G401 (cell line): ENCODE measurements at regions not wholly inside any gene's neighbourhood (a gene's known extent, or its start where the extent isn't known, plus 50 kb on each side); places are given as distances from the start of the nearest gene placed in this dataset.

Experiments
- DNase-seq: peaks from one replicate; pipeline ENCODE4 v3.0.0-alpha.2; 2015; ENCODE audit warnings: low spot score
- in situ Hi-C: cut with HindIII; loops from 2 replicates; pipeline ENCODE4 v1.10.0; 2016; ENCODE audit warnings: low sequenced_read_pairs, mixed read lengths

DNA sequence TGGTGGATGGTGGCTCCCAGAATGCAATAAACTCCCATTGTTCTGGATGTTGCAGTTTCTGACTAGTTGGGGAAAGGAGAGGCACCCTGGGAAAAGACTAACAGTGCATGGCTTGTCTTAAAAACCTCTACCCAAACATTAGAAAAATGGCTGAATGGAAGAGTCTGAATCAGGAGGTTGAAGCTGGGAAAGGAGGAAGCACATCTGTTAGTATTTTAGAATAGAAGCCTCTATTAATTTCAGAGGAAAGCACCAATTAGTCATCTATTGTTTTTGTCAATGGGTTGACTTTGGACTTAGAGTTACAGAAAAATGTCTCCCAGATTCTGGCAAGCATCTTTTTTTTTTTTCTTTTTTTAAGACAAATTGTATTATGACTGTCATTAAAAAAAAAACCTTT lies 56.1 kb upstream of the ELMO1 start:
- in situ Hi-C loops = no loop called here
- DNase-seq = no peak

DNA sequence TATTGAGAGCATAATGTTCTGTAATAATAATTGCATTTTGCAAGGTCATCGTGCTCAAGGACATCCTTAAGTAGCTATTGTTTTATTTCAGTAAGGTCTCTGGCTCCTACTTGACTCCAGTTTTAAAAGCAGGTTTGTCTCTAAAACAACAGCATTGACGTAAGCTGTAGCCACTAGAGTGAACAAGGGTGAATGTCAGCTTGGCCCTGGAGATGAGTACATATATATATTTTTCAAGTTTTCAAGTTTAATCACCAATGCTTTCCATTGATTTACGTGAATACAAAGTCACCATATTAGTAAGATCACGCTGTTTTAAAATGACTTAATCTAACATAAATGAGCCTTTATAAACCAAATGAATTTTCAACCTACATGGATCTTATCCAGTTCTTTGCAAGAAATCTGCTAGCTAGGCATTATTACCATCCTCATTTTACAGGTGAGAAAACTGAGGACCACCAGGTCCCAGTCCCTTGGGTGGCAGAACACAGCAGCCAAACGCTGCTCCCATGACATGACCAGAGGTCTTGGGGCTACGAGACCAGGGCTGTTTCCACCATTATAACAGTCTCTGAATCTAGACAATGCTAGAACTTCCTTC lies 57.2 kb upstream of the ELMO1 start:
- no peak for DNase-seq
- in situ Hi-C loops = no loop called here

DNA sequence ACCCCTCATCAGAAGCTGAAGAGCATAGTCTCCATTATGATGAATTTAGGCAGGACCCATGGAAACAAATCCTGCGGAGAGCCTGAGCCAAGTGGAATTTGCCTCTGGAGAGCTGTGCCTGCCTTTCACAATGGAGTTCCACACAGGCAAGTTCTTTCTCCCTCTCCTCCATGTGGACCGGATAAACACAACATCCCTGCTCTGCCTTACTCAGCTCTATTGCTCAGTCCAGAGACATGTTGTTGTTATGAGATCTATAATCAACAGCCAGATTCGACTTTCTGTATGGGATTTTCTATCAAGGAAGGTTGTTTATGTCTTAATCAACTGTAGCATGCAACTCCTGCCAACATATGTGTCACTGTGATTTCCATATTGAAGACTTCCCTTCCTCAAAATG lies 59.5 kb upstream of the ELMO1 start:
- in situ Hi-C loops = no loop called here
- no peak for DNase-seq

DNA sequence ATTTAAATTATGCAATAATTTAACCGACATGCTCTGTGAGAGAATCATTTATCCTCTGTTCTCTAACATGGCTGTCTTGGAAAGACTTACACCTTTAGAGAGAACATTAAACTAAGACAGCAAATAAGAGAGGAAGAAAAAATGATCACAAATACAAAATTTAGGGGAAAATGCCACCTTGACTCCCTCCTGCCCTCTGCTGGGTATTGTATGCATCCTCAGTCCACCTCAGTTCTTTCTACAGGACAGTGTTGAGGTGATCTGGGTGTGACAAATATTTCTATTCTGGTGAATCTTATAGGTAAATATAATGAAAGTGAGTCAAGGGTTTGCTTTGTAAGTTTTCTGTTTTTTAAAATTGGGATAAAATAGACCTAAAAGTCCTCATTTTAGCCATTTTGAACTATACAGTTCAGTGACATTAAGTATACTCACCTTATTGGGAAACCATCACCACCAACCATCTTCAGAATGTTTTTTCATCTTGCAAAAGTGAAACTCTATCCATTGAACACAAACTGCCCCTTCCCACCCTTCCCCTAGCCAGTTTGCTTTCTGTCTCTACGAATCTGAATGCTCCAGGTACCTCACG lies 61.5 kb upstream of the ELMO1 start:
- peak; percentile 5 for DNase-seq

DNA sequence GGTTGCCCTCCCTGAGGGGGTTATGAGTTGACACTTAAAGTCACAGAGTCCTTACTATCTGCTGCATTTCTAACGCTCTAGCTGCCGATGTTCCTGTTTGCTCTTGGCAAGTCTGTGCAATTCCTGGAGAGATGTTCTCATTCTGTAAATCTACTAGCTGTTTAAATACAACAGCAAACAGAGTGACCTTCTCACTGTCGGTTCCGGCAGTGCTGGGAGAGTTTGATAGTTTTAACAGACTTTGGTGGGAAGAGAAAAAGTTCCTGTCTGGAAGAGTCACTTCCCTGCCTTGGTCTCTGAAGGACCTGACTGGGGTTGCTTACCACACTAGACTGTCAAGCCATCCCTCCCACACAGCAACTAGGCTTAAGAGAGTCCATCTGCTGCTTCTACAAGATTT lies 63.3 kb upstream of the ELMO1 start:
- in situ Hi-C loops = no loop called here
- DNase-seq = no peak

More for the DNA sequence above, 61.5 kb upstream of the ELMO1 start:
- in situ Hi-C loops = no loop called here

DNA sequence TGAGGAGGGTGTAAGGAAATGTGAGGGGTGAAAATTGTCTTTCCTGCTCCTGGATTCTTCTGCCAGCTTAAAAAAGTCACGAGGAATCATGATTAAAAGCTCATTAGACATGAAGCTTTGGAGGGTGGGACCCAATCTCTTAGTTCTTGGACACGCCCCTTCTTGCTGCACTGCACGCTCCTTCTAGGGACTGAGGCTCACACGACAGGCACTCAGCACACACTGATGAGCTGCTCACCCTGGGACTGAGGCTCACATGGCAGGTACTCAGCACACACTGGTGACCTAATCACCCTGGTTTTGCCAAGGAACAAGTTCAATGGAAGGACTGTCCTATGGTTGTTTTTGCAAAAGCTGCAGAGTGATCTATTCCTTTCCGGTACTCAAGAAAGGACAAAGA lies 65.8 kb upstream of the ELMO1 start:
- in situ Hi-C loops = no loop called here
- no peak for DNase-seq

DNA sequence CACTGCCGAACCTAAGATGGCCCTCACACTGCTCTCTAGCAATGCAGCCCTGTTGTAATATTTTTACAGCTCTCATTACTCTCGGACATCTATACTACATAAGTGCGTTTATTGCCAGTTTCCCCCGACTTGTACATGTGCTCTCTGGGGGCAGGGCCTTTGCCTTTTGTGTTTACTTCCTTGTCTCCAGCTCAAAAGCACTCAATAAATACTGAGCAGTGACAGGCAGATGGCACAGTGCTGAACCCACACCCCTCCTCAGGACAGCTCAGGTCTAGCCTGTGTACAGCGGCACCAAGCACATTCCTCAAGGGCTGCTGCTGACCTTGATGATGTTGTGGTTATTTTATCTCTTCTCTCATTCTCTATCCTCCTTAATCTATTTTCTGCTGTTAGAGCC lies 68.0 kb upstream of the ELMO1 start:
- in situ Hi-C loops = no loop called here
- DNase-seq = no peak

DNA sequence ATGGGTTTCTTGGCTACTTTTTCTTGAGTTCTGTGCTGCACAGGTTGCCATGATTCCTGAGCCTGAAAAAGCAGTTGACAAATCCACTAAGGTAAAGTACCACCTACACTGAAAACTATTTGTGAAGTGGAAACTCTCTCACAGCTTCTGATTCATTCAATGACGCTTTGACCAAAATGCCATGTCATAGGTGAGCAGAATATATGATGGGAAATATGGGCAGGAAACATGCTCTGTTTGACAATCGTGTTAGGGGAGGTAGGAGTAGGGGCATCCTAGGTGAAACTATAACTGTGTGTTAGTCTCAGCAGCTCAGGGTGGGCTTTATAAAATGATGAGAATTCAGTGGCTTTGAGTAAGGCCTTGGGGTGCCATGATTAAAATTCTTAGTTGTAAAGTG lies 69.6 kb upstream of the ELMO1 start:
- in situ Hi-C loops = no loop called here
- no peak for DNase-seq

DNA sequence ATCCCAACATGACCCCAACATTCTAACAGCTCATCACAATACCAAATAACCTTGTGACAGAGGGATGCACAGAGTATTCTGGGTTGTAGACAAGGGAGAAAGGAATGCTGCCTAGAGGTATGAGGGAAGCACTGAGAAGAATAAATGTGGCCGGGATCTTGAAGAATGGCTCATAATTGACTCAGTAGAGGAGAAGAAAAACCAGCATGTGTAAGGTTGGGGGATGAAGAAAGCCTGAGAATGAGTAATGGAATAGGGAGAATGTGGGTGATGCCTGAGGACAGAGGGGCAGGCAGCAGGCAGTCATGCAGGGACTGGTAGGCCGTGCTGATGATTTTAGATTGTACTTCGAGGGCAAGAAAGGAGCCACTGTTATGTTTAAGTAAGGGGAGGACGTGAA lies 75.4 kb upstream of the ELMO1 start:
- no peak for DNase-seq
- in situ Hi-C loops = no loop called here

DNA sequence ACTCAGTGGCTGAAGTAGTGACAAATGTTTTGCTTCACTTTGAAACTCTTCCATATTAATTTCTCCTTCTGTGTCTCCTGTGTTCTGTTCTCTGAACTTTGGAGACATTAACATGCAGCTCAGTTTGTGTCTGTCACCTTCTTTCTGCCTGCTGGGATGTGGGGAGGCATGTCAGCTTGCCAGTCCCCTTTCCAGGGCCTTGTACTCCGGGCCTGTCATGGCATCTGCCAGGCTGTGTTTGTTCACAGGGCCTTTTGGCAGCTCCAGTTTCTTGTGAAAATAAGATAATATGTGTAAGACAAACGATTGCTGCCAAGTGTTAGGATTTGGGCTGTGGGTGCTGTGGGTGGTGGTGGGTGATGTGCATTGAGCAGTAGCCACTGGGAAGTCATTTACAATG lies 76.1 kb upstream of the ELMO1 start:
- in situ Hi-C loops = no loop called here
- DNase-seq = no peak

DNA sequence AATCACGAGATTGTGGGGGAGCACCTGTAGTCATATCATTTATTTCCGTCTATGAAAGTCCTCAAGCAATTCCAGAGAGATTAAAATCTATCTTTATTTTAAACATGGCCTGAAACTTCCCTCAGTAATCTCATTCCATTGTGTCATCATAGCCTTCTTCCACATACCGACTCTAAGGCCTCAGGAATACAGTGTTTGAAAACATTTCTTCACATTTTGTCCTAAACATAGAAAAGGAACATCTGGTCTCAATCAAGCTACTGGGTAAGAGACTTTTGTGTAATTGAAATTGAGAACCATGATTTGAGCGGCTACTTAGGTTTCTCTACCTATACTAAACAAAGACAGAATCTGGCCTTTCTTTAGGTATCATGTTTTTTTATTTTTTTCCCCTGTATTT lies 78.0 kb upstream of the ELMO1 start:
- DNase-seq = no peak
- in situ Hi-C loops = no loop called here

DNA sequence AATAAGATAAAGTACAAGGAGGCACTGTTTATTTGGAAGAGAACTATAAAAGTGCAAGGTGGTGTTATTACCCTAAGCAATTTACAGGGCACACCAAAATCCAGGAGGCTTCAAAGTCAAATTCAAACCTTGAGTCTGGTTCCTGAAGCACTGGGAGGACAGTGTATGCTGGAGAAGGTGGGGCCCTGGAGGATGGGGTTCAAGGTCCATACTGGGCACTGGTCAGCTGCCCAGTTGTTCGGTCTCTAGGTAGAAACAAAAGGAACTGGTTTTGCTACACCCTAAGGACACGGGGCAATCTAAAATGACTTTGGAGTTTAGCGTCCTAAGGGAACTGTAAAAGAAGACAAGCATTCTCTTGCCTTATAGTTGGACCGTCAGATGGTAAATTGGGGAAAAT lies 78.4 kb upstream of the ELMO1 start:
- DNase-seq = no peak
- in situ Hi-C loops = no loop called here

DNA sequence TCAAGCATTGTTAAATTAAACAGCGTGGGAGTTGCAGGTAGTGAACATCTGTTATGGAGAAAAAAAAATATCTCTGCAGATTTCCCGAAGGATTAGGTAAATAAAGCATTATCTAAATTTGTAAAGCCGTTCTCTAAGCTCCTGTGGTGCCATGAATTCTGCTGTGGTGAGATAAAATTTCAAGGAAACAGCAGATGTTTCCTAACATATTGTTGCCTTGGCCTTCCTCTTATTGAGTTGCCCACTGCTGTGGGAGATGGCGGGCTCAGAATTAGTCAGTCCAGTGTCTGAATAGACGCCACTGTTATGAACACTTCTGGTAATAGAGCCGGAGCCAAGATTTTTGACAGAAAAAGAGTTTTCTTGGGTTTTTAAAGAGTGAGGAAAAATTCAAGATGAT lies 82.6 kb upstream of the ELMO1 start:
- in situ Hi-C loops = no loop called here
- no peak for DNase-seq

DNA sequence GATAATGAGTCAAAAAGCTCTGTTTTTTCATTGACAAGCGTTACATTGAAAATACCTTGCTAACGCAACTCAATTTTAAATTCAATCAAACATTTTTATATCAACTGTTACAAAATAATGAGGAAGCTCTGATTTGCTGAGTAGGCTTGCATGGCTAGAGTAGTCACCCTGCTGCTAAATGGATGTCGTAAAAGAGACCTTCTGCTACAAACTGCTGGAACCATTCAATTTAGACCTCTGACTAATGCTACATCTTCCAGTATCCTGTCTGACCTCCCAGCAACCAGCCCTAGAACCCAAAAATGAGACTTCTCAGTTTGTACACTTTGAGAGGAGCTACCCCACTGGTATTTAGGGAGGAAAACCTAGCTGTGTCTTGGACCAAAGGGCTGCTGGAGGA lies 84.0 kb upstream of the ELMO1 start:
- in situ Hi-C loops = no loop called here
- DNase-seq = no peak

DNA sequence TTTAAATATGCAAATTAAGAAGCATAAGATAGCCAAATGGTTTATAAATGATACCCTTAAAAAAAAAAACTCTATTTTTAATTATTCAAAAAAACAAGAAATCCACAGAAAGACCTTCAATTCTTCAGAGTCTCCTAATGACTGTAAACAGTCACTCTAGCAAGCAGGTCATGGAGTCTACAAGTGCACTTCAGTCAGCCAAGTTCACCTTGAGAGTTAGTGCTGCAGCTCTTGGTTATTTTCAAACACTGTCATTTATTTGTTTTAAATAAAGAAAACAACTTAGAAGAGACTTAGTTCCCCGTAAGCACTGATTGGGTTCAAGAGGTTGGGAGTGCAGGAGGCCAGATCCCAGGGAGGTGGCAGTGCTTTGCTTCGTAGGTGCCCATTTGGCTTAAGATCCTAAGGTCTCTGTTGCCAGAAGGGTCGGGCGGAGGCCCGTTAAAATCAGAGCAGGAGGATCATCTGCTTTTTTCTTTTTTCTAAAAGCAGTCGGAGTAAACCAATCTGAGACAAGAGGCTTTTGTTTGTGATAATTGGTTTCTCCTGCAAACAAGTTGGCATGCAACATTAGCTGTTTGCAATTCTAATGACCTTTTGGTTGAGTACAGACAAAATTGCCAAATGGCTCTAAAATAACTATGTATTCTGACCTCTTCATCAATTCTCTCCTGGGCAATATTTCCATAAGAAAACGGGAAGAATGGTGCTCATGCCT lies 86.4 kb upstream of the ELMO1 start:
- in situ Hi-C loops = no loop called here
- DNase-seq = no peak

DNA sequence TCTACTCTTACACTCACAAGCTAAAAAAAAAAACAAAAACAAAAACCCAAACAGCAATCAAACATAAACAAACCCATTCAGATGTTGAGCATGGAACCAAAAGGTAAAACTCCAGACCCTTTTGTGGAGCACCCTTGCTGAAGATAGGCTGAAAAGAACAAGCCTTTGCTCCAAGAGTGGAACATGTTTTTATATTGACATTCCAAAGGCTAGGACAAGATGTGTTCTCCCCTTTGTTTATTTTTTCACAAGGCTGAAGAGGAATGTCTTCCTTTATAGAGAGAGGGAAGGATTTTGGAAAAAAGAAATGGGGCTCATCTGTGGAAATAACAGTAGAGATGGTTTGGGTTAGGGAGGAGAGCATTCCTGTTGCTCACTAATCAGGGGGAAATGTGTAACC lies 87.2 kb upstream of the ELMO1 start:
- DNase-seq = no peak
- in situ Hi-C loops = no loop called here

DNA sequence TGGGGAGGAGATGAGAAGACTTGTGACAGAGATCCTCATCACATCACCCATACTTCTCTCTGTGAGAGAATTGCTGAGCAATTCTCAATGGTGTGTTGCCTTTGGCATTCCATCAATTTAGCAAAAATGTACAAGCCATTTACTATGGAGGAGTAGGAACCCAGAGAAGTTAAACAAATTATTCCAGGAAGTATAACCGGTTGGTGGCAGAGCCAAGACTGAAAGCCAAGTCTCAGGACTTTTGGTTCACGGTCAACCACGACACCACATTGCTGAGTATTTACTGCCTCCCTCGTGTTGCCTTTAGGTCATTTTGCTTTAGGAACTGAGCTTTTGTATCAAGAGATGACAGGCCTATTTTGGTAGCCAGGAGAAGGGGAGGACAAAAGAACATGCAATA lies 88.0 kb upstream of the ELMO1 start:
- DNase-seq = no peak
- in situ Hi-C loops = no loop called here

DNA sequence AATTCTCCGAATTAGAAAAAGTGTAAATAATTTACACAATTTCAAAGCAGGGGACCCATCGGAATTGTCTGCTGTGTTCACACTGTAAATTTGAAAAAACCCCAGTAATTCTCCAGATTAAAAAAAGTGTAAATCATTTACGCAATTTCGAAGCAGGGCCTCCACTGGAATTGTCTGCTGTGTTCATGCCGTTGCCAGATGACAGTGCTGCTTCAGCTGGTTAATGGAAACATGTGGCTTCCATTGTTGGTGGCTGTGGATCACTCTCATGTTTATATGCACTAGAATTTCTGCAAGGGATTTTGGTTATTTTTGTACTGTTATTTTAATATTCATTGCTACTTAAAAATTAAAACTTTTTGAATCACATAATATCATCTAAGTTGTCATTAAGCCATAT lies 88.8 kb upstream of the ELMO1 start:
- in situ Hi-C loops = no loop called here
- no peak for DNase-seq

DNA sequence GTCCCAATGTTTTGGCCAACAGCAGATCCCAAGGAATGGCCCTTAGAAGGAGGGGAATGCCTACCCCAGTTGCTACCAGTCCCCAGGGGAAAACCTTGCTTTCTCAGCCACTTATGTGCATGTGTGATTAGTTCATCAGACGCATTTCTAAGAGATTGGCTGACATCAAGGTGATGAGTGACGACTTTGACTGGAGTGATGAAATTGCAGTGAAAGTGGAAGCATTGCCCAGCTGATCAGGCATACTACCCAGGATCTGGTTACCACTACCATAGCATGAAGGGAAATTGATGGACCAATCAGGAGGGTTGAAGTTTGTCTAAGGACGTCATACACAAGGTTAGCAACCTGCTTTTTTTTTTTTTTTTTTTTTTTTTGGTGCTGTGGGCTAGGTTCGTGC lies 90.3 kb upstream of the ELMO1 start:
- DNase-seq = no peak
- in situ Hi-C loops = no loop called here

DNA sequence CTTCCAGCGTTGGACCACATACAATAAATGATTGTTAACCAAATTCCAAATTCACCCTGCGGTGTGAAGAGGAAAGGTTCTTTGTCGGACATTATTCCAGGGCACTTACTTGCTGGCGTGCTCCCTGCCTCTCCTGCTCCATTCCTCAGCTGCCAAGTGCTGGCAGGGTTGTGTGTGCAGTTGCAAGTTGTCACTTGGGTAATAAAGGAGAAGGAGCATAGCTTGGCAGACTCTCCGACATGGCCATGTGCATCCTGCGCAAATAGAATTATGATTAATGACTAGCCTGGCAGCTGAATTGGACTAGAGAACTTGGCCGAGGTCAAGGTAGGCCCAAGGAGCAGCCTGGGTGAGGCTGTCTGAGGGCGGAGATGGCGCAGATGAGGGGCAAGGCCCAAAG lies 92.3 kb upstream of the ELMO1 start:
- in situ Hi-C loops = no loop called here
- peak; percentile 14 for DNase-seq

DNA sequence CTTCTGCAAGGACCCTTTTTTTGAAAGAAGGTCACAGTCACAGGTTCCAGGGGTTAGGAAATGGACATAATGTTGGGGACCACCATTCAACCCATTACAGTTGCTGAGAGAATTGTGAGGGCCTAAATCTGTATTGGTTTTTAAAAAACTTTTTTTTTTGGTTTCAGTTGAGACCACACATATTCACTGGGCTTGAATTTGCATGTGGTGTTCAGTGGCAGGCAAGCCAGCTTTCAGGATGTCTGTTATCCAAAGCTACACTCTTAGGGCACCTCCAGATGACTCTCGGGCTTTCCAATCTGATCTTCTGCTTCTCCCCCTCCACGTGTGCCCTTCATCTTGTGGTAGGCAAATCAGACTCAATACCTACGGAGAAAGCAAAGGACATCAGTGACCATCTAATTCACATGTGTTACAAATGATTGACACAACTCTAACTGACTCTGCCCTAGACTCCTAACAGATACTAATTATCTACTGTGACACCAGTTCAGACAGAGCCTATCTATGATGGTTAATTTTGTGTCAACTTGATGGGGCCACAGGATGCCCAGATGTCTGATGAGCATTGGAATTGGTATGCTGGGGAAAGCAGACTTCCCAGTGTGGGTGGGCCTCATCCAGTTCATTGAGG lies 93.3 kb upstream of the ELMO1 start:
- in situ Hi-C loops = no loop called here
- no peak for DNase-seq
